ENCODE measurements at regions not wholly inside any gene's neighbourhood (a gene's known extent, or its start where the extent isn't known, plus 50 kb on each side); places are given as distances from the start of the nearest gene placed in this dataset. TPM values are rescaled to one million over a fixed set of nuclear protein-coding genes. Genes with fewer than 3 reads are reported as not detected.

Small RNA genes in the stretch of these regions (microRNA-seq; reads per million reads assigned to microRNA genes)
- not detected for gene MIR7702 (ENCODE audit: borderline microRNAs expressed, borderline number of aligned reads, borderline replicate concordance)
